Amygdala (tissue), 56 donors: ENCODE measurements at regions not wholly inside any gene's neighbourhood (a gene's known extent, or its start where the extent isn't known, plus 50 kb on each side); places are given as distances from the start of the nearest gene placed in this dataset.
"Not testable (repeated sequence)": the region's sequence is repeated elsewhere in the genome, so short reads cannot be mapped to it uniquely, and the experiment has no call there.

Source experiments
- DNase-seq, 56 donors: peaks; one replicate each; lab custom pipeline; 2025; lab: John Stamatoyannopoulos, UW

DNA sequence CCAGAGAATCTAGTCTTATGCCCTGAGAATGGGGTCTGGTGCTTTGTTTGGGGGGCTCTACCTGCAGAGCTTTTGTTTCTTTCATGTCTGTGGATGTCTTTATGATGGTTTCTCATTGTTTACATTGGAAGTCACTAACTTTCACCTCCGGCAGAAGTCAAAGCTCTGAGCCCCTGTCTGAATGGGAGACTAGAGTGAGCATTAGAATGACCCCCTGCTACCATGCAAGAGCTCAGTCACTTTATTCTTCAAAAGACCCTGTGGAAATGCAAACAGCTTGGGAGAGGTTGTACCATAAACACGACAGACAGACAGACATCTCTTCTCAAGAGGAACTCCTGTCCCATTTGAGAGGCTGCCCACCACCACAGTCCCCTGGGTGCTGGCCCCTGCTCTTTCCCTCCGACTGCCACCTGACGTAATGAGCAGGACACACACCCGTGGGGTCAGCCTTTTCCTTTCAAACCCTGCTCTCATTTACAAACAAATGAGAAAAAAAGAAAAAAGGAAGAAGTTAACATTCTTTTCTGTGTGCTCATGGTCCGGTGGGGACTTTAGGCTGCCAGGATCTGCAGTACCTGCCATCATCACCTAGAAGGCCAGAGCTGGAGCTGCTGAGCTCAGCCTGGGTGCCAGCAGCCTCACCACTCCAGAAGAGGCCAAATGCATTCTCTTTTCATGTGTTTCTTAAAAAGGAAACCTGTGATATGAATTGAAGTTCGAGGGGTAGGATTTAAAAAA is 91.6 kb downstream of the FZD1 start:
- DNase-seq = no peak

DNA sequence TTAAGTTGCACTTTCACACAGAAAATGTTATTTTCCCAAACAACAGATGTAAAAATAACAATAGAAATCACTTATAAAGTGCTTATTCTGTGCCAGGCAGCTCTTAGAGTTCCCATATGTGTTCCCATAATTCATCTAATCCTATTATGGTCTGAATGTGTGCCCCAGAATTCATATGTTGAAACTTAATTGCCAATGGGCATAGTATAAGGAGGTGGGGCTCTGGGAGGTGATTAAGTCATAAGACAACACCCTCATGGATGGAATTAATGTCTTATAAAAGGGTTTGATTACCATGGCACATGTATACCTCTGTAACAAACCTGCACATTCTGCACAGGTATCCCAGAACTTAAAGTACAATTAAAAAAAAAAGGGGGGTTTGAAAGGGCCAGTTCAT is 92.7 kb downstream of the FZD1 start:
- DNase-seq = no peak

DNA sequence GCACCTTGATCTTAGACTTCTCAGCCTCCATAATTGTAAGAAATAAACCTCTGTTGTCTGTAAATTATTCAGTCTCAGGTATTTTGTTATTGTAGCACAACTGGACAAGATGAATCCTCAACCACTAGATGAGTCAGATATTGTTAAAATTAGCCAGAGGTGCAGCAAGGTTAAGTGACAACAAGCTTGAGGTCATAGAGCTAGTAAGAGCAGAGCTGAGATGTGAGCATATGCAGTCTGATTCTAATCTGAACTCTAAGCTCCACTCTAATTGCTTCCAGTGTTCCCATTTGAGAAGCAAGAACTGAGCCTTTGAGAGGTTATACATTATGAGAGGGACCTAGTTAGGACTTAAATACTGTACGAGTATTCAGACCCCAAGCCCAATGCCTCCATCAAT is 93.1 kb downstream of the FZD1 start:
- DNase-seq = no peak

DNA sequence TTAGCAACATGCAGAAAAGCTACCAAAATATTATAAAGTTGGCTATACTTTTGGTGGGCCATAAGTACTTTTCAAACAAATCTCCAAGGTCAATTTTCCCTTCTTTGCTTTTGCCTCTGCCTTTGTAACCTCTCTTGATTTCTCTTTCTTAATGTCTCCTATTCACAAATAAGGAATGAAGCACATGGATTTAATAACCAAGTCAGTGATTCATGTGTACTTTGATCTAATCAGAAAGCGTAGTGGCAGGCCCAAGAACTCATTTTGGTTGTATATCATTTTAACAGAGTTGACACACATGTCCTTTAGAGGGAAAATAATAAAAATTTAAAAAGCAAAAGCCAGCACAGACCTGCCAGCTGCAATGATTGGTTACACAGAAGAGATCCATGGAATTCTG is 93.7 kb downstream of the FZD1 start:
- DNase-seq = no peak

- DNase-seq = no peak
These were observed 94.1 kb downstream of the FZD1 start for GRCh38 chr7:91358303-91358702.

GRCh38 chr7:91365097-91365496 is 100.9 kb downstream of the FZD1 start:
- DNase-seq = not testable (repeated sequence)

- DNase-seq = no peak
These were observed 101.9 kb downstream of the FZD1 start for GRCh38 chr7:91366091-91366490.

DNA sequence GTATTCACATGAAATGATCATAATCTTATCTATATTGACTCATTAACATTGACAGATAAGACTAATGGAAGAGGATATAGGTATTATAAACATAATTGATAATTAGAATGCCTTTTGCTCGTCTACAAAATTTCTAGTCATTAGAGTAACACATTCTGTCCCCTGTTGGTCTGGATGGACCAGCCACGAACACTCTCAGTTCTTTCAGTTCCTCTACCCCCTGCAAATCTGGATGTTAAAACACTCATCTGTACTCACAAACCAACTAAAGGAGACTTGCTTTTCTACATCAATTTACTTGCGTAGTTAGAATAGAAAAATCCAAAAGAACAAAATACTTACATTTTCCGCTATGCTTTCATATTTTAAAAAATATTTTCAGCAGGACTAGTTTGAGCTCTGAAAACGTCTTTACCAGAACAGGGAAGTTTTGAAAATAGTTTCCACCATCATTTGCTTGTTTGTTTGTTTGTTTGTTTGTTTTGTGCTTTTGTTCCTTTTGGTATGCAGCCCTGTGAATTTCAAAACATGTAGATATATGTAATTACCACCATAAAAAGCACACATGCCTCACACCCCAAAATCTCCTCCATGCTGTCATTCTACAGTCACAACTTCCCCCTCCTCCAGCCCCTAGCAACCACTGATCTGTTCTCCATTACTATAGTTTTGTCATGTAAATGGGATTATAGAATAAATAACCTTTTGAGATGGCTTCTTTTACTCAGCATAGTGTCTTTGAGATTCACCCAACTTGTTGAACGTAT is 103.8 kb downstream of the FZD1 start:
- no peak for DNase-seq

DNA sequence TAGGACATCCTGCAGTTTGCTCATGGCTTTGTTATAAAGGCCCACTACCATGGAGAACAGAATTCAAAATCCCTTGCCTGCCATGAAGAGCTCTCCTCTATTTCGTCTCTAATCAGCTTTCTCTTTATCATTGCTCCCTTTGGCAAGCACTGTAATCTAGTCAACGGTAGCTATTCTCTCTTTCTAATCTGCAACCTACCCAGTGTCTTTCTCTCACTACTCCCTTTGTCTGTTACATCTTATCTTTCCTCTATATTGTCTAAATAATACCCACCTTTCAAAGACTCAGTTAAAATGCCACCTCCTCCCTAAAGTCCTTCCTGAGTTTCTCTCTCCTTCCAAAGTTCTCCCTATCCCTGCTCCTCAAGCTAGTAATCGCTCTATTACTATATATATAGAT is 108.1 kb downstream of the FZD1 start:
- DNase-seq = no peak

- DNase-seq = no peak
These were observed 109.0 kb downstream of the FZD1 start for GRCh38 chr7:91373111-91373800.

GRCh38 chr7:91374321-91374989 is 110.2 kb downstream of the FZD1 start:
- DNase-seq = no peak

DNA sequence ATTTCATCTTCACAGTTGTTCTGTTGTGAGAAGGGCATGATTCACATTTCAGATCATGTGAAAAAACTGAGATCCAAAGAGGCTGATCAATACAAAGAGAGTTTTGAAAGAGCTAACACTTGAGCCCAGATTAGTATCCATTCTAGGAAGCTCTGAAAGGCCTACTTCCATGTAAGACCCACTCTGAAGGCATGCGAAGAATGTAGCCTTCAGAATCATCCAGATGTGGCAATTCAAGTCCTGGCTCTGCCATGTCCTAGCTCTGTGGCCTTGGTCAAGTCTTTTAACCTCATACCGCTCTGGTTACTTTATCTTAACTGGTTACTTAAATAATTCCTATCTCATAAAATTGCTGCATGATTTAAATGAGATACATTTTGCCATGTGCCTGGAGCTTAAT is 111.1 kb downstream of the FZD1 start:
- no peak for DNase-seq

DNA sequence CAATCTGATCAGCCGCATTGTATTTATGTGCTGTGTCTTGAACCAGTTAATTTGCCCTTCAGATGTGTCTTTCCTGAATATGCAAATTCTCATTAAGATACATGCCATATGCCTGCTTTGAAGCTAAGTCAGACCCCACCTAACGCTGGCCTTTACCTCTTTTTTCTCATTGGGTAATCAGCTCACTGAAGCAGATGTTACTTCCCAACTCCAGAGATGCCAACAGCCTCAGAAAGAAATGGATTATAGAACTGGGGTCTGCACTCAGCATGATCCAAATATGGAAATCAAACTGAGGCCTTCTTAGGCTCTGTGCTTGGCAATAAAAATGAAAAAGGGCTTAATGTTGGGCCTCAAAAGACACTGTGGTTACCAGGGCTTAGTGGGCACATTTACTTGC is 113.9 kb downstream of the FZD1 start:
- no peak for DNase-seq

- no peak for DNase-seq
These were observed 115.0 kb downstream of the FZD1 start for GRCh38 chr7:91379236-91379635.

DNA sequence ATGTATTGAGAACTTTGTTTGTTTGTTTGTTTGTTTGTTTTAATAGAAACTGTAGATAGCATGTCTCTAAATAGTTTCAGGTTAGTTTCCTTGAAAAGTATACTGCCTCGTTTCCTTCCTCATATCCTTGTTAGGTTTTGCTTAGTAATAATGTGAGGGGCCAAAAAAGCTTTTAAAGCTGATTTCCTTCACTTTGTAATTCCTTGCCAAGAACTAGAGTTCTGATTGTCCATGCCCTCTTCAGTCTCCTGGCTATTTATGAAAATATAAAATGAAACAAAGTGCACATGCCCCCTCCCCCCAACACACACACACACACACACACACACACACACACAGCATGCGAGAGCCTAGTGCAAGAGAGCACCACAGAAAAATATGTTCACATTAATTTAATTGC is 115.8 kb downstream of the FZD1 start:
- no peak for DNase-seq

GRCh38 chr7:91383053-91383904 is 119.0 kb downstream of the FZD1 start:
- no peak for DNase-seq

DNA sequence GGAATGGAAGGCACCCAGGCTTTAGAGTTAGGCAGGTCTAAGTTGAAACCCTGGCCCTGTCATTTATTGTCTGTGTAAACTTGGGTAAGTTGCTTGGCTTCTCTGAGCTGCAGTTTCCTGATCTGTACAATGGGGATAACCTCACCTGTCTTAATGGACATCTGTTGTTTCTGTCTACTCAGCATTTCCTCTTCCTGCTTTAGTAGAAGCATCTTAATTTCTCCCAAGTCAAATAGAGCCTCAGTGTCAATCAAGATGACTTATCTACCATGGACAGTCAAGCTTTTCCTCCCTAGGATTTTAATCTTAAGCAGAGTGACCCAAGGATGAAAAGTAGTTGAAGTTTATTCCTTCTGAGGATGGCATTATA is 119.7 kb downstream of the FZD1 start:
- no peak for DNase-seq

DNA sequence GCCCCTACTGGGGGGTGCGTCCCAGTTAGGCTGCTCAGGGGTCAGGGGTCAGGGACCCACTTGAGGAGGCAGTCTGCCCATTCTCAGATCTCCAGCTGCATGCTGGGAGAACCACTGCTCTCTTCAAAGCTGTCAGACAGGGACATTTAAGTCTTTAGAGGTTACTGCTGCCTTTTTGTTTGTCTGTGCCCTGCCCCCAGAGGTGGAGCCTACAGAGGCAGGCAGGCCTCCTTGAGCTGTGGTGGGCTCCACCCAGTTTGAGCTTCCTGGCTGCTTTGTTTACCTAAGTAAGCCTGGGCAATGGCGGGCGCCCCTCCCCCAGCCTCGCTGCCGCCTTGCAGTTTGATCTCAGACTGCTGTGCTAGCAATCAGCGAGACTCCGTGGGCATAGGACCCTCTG is 130.5 kb downstream of the FZD1 start:
- DNase-seq = not testable (repeated sequence)

- not testable (repeated sequence) for DNase-seq
These were observed 131.1 kb downstream of the FZD1 start for GRCh38 chr7:91395313-91395712.

DNA sequence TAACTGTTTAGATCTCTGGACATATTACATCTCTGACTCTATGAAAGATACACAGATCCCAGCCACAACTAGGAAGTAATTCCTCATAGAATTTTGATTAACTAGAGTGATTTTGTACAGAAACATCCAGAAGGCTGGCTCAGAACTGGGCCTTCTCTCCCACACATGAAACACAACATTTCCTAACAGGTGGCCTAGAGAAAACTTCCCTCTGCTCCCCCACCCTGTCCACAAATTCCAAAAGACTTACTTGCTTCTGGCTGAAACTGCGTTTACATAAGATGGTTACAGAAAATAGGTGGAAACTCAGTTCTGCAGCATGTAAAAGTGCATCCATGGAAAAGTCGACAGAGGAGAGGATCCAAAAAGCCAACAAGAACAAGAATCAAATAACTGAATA is 132.9 kb downstream of the FZD1 start:
- no peak for DNase-seq
